ENCODE measurements at regions not wholly inside any gene's neighbourhood (a gene's known extent, or its start where the extent isn't known, plus 50 kb on each side); places are given as distances from the start of the nearest gene placed in this dataset.

DNA sequence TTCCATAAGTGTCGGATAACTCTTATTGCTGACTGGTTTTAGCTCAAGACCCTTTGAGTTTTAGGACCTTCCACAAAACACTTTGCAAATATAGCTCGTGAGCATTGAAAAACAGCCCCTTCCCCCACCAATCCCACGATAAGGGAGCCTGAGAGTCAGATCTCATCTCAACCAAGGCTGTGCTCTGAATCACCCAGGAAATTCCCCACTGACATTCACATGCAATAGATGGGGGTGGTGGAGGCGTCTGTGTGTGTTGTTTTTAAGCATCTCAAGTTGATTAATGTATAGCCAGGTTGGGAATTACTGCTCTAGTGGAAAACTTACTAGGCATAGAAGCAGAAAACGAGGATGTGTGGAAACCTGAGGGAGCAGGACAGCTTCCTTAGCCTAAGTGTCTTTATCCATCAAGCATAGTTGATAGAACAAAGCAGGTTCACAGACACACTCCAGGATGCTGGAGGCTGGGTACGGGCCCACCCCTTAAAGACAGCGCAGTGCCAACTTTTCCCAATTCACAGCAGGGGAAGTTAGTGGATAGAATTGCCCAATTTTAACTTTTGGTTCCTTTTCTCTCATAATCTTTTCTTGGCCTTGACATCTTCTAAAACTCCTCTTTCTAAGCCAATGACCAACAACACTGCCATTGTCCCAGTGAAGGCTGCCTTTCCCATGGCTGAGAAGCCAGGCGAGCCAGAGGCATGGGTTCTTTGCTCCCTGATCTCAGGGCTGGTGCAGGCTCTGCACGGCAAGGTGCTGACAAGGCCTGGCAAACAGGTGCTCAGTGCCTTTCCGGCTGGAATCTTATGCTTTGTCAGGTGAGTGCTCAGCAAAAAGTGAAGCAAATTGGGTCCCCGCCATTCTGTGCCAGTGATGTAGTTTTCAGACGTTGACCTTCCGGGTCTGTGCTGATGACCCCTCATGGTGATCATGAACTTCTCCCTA lies 98.5 kb upstream of the INSIG1 start:
- DNase-seq (ENCODE audit: extremely low read depth, low read depth), result no peak
- no peak overlapping the region for H3K4me3 ChIP-seq (replicated peaks; ENCODE audit: low read depth, low read length)
- TF ChIP-seq, protein P1, sequence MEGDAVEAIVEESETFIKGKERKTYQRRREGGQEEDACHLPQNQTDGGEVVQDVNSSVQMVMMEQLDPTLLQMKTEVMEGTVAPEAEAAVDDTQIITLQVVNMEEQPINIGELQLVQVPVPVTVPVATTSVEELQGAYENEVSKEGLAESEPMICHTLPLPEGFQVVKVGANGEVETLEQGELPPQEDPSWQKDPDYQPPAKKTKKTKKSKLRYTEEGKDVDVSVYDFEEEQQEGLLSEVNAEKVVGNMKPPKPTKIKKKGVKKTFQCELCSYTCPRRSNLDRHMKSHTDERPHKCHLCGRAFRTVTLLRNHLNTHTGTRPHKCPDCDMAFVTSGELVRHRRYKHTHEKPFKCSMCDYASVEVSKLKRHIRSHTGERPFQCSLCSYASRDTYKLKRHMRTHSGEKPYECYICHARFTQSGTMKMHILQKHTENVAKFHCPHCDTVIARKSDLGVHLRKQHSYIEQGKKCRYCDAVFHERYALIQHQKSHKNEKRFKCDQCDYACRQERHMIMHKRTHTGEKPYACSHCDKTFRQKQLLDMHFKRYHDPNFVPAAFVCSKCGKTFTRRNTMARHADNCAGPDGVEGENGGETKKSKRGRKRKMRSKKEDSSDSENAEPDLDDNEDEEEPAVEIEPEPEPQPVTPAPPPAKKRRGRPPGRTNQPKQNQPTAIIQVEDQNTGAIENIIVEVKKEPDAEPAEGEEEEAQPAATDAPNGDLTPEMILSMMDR (IDR thresholded peaks at IDR 0.05; ENCODE audit: low read depth, low read length, missing control alignments), result no peak

DNA sequence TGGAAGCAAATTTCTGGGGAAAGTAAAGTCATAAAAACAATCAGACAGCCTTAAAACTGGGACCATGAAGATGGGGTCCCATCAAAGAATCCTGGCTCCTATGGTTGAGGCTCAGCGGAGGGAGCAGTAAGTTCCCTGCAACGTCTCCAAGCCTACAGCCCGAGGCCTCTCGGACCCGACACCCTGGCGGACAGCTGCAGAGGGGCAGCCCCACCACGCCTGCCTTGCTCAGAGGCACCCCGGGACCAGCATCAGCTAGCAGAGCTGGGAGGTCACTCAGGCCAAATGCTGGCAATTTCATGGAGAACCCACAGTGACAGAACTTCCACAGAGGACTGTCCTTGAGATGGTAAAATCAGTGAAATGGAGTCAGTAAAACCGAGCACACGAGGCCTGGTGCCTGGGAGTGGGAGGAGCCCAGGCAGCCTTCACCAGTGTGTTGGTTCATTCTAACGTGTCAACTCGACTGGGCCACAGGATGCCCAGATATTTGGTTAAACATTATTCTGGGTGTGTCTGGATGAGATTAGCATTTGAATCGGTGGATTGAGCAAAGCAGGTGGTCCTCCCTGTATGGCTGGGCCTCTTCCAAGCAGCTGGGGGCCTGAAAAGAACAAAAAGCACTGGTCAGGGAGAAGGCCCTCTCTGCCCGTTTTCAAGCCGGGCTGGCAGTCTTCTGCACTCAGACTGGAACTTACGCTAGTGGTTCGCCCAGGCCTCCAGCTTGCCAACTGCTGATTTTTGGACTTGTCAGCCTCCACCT lies 96.2 kb upstream of the INSIG1 start:
- TF ChIP-seq, protein P1 (IDR thresholded peaks at IDR 0.05; ENCODE audit: low read depth, low read length, missing control alignments), result no peak
- no peak overlapping the region for H3K4me3 ChIP-seq (replicated peaks; ENCODE audit: low read depth, low read length)
- no peak for DNase-seq (ENCODE audit: extremely low read depth, low read depth)

DNA sequence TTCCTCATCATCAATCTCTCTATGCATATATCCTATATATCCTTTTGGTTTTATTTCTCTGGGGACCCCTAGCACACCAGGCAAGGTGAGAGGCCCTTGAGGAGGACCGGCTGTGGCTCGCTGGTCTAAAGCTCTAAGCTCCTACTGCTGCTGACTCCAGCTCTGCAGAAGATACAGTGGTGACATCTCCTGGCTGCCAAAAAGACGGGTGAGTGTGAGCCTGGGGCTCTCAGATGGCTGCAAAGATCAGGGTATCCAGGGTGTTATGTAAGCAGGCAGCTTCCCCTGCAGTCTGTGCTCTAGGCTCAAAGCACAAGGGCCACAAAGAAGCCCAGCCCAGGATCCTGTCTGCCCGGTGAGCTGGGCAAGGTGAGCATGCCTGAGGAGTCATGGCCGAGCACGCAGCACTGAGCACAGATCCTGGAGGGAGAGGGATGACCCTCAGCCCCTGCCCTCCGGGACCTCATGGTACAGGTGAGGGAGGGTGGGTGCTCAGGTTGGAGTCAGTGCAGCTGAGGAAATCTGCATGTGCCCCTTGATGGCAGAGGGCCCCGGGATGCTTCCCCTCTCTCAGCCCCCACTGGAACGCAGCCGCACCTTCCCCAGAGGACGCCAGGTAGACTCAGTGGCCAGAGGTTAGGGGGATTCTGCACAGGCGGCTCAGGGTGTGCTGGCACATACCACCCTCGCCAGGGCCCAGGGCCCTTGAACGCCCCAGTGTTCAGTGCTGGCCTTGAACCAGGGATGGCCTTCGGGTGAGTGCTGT lies 95.4 kb upstream of the INSIG1 start:
- TF ChIP-seq, protein P1 (IDR thresholded peaks at IDR 0.05; ENCODE audit: low read depth, low read length, missing control alignments), result no peak
- H3K4me3 ChIP-seq (replicated peaks; ENCODE audit: low read depth, low read length), result no peak overlapping the region
- no peak for DNase-seq (ENCODE audit: extremely low read depth, low read depth)

DNA sequence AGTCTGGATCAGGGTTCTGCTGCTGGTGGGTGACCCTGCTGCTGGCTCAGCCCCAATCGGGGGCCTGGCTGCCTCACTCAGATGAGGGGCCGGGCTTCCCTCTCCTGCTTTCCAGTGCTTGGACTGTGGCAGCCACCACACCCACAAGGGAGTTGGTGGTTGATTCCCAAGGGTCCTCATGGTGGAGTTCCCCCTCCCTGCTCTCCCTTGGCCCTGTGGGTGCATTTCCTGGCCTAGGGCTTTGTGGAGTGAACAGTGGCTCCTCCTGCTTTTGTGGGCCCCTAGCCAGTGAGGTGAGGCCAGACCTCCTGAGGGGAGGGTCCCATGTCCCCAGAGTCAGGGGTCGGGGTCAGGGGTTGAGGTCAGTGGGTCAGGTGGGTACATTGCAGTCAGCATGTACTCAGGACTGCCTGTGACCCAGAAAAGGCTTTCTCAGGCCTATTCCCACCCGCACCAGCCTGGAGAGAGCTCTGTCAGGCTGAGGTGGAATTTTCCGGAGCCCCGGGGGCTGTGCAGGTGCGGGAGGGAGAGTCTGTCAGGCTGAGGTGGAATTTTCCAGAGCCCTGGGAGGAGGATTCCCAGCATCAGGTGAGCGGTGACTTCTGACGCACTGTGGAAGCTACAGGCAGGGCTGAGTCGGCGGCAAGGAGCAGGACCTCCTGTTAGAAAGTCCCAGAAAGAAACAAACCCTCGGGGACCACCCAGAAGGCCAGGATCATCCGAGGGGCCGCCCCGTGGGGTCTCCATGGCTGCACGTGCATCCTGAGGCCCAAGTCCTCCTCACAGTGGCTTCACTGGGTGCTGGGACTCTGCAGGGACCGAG lies 94.4 kb upstream of the INSIG1 start:
- TF ChIP-seq, protein P1 (IDR thresholded peaks at IDR 0.05; ENCODE audit: low read depth, low read length, missing control alignments), result no peak
- H3K4me3 ChIP-seq (replicated peaks; ENCODE audit: low read depth, low read length), result no peak overlapping the region
- no peak for DNase-seq (ENCODE audit: extremely low read depth, low read depth)

DNA sequence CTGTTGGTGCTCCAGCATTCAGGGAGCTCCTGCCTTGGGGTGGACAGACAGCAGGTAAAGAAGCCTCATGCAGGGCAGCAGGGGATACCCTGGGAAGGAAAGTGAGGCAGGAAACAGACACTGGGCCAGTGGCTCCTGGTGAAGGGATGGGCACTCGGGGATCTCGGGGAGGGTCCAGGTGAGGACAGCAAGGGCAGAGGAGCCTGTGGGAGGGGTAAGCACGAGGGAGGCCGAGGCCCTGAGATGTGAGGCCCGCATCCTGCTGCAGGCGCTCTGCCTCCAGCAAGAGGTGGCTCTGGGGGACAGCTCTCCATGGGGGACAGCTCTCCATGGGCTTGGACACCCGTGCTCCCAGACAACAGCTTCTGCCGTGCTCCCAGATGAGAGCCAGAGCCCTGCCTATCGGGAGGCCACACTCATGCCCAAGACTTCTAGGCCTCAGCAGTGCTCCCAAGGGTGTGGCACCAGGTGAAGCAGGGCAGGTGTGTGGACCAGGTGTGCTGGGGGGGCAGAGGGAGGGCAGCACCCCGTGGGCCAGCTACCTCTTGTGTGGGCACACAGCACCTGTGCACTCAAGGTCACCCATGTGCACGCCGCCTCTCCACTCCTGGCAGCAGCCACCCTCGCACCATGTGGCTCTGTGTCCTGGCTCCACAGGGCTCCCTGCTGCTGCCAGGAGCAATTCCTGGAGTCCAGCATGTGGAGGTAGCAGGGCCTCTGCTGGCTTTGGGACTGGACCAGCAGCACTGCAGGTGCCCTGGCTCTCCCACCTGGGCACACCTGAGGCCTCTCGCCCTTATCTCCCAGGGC lies 93.6 kb upstream of the INSIG1 start:
- H3K4me3 ChIP-seq (replicated peaks; ENCODE audit: low read depth, low read length), result no peak overlapping the region
- DNase-seq (ENCODE audit: extremely low read depth, low read depth), result no peak
- TF ChIP-seq, protein P1 (IDR thresholded peaks at IDR 0.05; ENCODE audit: low read depth, low read length, missing control alignments), result no peak

Data from HFF-Myc (cell line).